GM18873 (cell line): ENCODE measurements at regions not wholly inside any gene's neighbourhood (a gene's known extent, or its start where the extent isn't known, plus 50 kb on each side); places are given as distances from the start of the nearest gene placed in this dataset.

ENCODE experiments used
- ATAC-seq: cut with Tn5 transposase; IDR thresholded peaks from one replicate; pipeline ENCODE4 v1.9.1; 2021; ENCODE audit warnings: mild to moderate bottlenecking, moderate library complexity, moderate number of reproducible peaks; ENCODE audit not compliant: unreplicated experiment, low FRiP score

DNA sequence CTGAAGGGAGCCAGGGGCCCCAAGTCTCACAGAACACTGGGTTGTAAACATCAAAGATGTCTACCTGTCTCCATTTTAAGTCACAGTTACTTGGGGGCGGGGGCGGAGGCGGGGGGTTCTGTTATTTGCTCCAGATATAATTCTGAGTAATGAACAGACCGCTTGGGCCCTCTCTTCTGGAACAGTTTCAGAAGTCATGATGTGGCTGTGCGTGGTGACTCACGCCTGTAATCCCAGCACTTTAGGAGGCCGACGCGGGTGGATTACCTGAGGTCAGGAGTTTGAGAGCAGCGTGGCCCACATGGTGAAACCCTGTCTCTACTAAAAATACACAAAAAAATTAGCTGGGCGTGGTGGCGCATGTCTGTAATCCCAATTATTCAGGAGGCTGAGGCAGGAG is 157.9 kb upstream of the APCDD1 start:
- no peak for ATAC-seq

- ATAC-seq, result no peak
Observed at GRCh38 chr18:10297086-10297485, 157.3 kb upstream of the APCDD1 start.

DNA sequence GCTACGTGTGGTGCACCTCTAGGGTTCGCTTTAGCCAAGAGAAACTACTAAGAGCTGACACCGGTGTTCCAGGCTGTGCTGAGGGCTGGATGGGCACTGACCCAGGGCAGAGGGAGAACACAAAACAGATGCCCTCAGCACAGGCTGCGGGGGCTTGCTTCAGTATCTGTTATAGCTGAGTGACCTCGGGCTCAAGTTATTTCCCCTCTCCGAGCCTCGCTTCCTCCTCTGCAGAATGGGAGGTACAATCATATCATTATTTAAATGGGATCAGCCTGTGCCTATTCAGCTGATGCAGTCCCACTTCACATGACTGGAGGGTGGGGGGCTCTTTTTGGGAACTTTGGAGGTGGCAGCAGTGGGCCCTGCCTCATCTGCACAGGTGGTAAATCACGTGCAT is 156.1 kb upstream of the APCDD1 start:
- ATAC-seq, result no peak

DNA sequence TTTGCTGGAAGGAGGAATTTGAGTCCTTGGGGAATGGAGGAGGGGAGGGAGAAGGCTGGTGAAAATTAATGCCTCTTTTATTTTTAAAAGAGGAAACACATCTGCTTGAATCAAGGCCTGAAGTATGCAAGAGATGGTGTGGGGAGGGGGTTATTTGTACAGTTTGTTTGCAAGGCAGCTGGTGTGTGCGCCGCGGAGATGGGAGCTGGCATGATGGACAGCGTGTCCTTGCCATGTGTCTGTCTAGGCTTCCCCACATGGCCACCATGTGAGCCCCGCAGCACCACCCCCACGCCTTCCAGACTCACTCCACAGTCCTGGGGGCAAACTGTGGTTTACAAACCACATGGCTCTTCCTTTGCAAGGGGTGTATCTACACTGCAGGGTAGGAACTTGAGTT is 154.8 kb upstream of the APCDD1 start:
- no peak for ATAC-seq

DNA sequence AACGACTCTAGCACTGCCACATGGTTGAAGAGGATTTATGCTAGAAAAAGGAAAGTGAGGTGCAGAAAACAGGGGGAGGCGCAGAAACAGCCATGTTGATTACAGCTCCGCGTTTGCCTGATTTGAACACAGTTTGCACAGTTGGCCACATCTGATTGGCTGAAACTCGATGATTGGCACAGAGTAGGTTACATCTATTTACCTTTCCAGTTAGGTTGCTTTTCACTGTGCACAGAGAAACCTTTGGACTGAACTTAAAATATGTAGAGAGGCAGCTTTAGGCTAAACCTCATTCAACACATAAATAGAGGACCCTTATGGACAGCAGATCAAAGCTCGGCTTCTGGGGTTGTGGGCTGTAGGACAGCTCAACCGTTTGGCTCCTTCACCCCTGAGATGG is 153.7 kb upstream of the APCDD1 start:
- ATAC-seq, result no peak

GRCh38 chr18:10301831-10302483 is 152.5 kb upstream of the APCDD1 start:
- ATAC-seq, result no peak

GRCh38 chr18:10303171-10303570 is 151.3 kb upstream of the APCDD1 start:
- no peak for ATAC-seq

GRCh38 chr18:10304853-10305252 is 149.6 kb upstream of the APCDD1 start:
- no peak for ATAC-seq

GRCh38 chr18:10306779-10307178 is 147.7 kb upstream of the APCDD1 start:
- ATAC-seq, result no peak

- no peak for ATAC-seq
Observed at GRCh38 chr18:10308154-10308553, 146.3 kb upstream of the APCDD1 start.

DNA sequence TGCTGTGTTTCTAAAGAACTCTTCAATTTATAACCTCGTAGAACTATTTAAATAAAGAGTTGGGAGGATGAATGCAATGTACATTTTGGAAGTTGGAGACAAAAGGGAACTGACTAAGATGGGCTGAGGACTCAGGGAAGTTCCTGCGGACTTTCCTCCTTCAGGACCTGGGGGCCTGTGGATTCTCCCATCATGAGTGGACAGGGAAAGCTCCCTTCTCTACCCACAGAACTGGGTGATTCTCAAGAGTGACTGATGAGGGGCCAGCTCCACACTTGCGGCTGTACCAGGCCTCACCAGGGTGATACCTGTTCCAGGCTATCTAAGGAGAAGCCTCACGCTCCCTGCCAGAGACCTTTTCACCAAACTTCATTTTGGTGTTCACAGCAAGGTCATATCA is 143.8 kb upstream of the APCDD1 start:
- no peak for ATAC-seq

GRCh38 chr18:10312326-10313015 is 142.0 kb upstream of the APCDD1 start:
- no peak for ATAC-seq

DNA sequence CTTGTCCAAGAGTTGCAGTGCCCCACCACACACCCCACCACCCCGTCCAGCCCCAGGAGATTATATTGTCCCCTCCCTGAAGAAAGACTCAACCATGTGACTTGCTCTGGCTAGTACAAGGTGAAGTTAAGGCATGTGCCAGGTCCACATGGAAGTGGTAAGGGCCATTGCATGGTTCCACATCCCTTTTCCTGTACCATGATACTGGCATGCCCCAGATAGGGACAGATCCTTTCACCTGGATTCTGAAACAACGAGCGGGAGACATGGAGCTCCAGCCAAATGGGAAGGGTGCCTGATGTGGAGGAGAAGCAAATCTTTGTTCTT is 141.5 kb upstream of the APCDD1 start:
- ATAC-seq, result no peak

DNA sequence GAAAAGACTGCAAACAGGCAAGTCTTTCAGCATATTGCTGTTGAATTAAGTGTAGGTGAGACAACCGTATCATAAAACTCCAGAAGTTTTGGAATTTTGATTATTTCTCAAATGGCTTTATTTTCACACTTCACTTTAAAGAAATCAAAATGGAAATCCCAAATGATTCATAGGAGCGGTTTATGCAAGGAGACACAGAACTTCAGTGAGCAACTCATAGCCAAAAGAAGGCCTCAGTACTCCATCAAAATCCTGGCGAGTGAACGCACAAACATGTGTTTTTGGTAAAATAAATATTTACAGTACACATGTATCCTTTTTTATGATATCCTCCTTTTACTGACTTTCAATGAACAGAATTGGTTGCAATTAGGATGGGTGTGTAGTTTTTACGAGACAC is 140.4 kb upstream of the APCDD1 start:
- no peak for ATAC-seq

GRCh38 chr18:10315522-10315921 is 138.9 kb upstream of the APCDD1 start:
- ATAC-seq, result no peak

DNA sequence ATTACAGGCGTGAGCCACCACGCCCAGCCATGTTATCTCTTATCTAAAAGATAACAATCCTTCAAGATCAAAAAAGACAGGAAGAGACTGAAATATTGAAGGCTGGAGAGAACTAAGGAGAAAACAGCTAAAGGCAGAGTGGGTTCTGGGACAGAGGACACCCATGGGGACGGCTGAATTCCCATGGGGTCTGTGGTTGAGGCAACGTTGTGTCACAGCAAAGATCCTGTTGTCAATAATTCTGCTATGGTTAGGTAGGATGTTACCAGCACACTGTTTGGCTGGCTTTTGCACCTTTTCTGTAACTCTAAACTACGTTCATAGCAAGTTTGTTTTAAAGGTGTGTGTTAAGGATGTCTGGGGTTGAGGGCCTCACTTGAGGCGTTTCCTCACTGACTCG is 137.7 kb upstream of the APCDD1 start:
- no peak for ATAC-seq

DNA sequence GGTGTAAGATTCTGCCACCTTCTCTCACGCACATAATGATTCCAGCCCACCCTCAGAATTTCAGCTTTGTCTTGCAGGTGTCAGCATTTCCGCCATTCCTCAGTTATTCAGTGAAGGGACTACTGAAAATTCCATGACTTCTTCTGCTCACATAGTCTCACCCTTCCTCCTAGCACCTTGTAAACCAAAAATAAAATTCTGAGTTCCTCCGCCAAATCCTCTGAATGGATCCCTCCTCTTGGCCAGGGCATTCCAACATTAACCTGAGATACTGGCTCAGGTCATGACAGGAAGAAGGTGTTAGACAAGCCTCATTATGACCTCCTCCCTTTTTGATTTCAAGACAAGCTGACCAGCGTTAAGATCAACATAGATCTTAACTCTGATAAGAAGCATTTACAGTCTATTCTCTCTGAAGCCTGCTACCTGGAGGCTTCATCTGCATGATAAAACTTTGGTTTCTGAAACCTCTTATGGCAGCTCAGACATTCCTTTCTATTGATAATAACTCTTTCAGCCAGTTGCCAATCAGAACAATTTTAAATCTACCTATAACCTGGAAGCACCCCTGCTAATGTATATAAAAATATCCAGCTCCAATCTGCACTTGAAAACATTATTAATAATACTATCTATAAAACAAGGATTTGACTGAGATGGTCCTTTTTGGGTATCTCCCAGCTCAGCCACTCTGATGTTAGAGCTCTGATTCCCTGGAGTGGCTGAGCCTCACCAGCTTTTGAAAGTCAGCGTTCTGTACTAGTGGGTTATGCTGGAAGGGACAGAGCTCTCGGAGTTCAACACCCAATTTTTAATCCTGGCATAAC is 136.4 kb upstream of the APCDD1 start:
- ATAC-seq, result no peak

- no peak for ATAC-seq
Observed at GRCh38 chr18:10318691-10318970, 135.8 kb upstream of the APCDD1 start.

DNA sequence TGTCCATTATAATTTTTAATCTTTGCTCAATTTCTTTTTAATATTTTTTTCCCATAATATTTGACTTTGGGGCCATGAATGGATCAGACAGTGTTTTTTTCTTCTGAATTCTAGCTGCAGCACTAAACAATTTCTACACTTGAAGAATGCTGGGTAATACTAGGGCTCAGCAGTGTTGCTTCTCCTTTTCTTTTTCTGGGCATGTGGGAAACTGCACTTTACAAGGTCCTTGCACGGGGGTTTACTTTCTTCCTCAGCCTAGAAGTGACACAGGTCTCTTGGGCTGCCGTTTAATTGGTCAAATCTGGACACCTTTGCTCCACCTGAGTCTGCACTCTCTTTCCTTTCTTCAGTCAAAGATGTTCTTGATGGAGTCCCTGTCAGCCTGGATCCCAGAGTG is 135.4 kb upstream of the APCDD1 start:
- no peak for ATAC-seq

GRCh38 chr18:10319914-10320600 is 134.4 kb upstream of the APCDD1 start:
- ATAC-seq, result no peak

DNA sequence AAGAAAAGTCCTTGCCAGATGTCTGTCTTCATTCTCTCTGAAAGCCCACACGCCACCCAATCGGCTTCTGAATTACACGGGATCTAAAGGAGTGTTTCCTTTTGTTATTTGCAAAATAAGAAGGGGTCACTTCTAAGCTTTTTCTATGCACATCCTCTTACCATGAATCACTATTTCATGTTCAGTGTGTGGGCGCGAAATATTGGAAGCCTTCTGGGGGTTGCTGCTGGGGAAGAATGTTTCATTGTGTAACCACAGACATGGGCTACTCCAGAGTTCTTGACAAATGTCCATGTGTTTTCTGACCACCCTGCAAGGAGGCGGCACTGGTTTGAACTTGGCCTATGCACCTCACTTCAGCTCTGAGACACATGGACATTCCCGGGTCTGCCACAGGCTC is 133.6 kb upstream of the APCDD1 start:
- no peak for ATAC-seq
